ENCODE measurements at regions not wholly inside any gene's neighbourhood (a gene's known extent, or its start where the extent isn't known, plus 50 kb on each side); places are given as distances from the start of the nearest gene placed in this dataset.

GRCh38 chr4:59689149-59689548 lies 1511.0 kb upstream of the ADGRL3 start:
- TF ChIP-seq CTCF (conservative IDR thresholded peaks at IDR 0.05; ENCODE audit: low read length) (no peak), EZH2phosphoT487 (IDR thresholded peaks at IDR 0.05; ENCODE audit: borderline replicate concordance) (no peak)
